Stimulated activated CD4-positive, alpha-beta T cell treated with anti-CD3 and anti-CD28 coated beads, Interleukin-15, amount 100 ng/mL, for 1 hour (primary cell): ENCODE measurements at regions not wholly inside any gene's neighbourhood (a gene's known extent, or its start where the extent isn't known, plus 50 kb on each side); places are given as distances from the start of the nearest gene placed in this dataset.
"Not testable (repeated sequence)": the region's sequence is repeated elsewhere in the genome, so short reads cannot be mapped to it uniquely, and the experiment has no call there.

Source experiments
- DNase-seq, 2 donors: peaks; one replicate each; pipeline ENCODE4 v3.0.0-alpha.2; 2020; ENCODE audit warnings: low read depth in 1 of 2, low spot score in 1 of 2

DNA sequence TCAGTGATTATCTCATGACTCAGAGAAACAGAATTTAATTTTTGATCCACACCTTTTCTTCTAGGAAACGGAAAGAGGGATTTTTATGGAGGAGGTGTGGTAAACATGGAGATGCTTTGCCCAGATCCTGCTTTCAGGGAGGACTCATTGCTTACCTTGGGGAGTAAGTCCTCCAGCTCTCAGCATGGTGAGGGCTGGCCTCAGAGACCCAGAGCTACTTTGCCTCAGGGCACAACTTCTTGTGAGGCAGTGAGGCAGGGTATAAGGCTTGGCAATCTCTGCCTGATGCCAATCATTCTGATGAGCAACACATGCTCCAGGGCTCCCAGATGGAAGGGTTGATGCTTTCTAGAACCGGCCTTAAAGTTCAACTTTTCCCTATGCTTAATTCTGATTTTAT, 189.9 kb upstream of the DCC start:
- no peak for DNase-seq

DNA sequence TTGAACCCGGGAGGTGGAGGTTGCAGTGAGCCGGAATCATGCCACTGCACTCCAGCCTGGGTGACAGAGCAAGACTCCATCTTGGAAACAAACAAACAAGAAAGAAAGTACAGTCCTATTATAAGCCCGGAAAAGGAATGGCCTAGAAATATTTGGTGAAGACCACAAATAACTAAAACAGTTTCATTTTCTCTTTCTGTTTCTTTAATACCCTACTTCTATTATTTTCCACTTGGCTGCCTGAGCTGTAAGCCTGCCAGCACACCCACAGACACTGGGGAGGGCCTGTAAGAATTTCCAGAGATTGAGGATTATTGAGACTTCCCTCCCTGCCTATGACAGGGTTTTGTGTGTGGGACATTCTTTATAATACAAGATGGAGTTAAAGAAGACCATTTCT, 188.0 kb upstream of the DCC start:
- no peak for DNase-seq

DNA sequence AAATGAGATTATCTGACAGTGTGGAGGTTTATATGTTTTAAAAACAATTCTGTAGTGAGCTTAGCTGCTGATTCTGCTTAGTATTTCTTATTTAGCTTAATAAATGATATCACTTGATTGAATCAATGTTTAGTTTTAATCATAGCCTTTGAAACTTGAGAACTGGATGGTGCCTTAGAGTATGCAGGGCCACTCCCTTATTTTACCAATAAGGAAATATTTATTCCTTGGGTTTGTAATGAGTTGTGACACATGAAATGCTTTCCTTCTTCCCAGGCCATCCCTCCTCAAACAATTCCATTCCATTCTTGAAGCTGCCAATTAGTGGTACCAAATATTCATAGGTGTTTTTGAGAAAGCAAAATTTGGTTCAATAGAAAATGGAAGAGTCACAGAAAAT, 183.8 kb upstream of the DCC start:
- no peak for DNase-seq

DNA sequence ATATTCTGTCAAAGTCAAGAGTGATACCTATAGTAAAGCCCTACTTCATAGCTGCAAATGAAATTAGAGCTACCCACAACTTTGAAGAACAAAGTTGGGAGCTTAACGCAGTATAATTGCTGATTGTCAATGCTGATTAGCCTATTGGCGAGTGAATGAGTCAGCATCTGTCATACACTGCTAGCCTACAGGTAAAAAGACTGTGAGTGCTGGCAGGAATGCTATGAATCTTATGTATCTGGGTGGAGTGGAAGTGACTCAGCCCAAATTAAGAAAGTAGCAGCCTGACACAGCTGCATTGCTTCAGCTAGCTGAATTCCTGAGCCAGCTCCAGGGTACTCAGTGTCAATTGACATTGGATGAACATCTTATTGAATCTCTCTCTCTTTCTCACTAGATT, 179.4 kb upstream of the DCC start:
- no peak for DNase-seq

DNA sequence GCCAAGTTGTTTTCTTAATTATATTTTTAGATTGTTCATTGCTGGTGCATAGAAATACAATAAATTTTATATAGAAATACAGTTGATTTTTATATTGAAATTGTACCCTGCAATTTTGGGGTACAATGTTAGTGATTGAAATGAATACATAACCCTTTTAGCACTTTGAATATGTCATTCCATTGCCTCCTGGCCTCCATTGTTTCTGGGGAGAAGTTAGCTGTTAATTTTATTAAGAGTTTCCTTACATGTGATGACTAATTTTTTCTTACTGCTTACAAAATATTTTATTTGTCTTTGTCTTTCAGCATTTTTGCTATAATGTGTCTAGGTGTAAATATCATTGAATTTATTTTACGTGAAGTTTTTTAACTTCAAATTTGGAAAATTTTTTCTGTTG, 176.5 kb upstream of the DCC start:
- DNase-seq = no peak

DNA sequence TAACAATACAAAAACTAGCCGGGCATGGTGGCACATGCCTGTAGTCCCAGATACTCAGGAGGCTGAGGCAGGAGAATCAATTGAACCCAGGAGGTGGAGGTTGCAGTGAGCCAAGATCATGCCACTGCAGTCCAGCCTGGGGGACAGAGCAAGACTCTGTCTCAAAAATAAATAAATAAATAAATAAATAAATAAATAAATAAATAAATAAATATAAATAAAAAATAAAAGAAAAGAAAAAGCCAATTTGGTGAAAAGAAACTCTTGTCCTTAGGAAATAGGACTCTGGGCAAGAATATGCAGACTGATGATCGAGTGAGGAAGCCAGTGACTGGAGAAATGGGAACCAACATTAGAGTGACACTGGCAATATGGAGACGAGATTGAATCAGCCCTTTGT, 171.9 kb upstream of the DCC start:
- DNase-seq = not testable (repeated sequence)

DNA sequence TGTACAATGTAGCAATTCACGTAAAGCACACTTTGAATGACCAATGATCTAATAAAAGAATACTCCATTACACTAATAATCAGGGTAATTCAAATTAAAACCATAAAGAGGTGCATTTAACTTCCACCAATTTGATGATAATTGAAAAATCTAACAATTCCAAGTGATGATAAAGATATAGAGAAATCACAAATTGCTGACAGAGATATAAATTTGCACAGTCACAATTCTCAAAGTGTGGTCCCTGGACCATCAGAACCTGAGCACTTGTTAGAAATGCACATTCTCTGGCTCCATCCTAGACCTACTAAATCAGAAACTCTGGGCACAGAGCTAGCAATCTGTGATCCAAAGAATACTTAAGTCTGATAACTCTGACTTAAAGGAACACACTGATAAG, 165.8 kb upstream of the DCC start:
- no peak for DNase-seq

DNA sequence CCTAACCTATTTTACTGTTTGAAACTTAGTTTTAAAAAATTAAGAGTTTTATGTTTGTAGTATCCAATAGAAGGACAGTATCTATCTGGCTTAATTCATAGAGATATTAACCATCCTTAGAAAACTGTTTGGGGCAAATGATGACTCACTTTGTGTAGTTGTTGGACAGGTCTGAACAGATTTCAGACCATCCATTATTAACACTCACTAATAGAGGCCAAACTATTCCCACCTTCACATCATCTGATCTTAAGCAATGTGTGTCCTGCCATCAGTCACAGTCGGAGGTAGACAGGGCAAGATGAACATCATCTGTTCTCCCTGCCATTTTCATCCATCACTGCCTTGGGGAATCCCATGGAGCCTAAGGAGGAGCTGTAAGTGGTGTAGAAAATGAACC, 164.6 kb upstream of the DCC start:
- DNase-seq = no peak

DNA sequence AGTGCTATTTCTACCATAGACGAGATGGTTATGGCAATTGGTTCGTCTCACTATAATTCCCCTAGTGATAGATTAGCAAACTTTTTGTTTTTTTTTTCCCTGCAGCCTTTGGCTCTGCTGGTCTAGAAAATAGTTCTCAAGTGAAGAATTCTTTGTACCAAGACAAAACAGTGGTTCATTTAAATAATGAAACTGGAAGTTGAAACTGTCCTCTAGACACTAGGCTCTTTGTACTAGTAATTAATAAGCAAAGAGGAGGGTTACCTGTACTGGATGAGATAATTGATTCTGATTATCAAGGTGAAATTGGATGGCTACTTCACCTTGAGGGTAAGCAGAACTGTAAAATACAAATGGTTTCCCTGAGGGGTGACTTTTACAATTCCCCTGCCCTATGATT, 156.9 kb upstream of the DCC start:
- no peak for DNase-seq

DNA sequence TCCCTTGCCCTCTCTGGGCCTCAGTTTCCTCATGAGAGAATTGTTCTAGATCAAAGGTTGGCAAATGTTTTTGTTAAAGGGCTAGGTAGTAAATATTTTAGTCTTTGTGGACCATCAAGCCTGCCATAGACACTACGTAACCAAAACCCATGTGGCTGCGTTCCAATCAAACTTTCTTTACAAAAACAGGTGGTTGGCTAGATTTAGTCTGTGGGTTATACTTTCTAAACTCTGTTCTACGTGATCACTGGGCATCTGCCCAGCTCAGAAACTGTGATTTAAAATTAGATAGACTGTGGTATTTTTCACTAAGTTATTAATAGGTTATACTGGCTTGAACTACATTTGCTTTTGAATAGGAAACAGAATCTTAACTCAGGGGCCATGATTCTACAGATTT, 149.8 kb upstream of the DCC start:
- DNase-seq = no peak

DNA sequence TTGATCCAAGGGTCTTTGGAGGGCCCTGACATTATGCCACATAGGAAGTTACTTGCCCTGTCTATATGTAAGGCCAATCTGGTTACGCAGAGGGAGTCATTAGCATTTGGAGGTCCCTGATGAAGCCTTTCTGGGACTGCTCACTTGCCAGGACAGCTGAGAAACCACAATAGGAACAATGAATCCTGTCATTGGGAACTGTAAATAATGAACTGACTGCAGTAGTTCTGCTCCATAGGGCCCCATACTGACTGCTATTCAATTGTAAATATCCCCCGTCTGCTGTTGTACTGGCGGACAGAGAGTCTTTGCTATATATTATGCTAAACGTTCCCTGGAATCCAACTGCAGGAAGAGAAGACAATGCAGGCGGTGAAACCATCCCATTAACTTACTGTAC, 149.4 kb upstream of the DCC start:
- DNase-seq = no peak

DNA sequence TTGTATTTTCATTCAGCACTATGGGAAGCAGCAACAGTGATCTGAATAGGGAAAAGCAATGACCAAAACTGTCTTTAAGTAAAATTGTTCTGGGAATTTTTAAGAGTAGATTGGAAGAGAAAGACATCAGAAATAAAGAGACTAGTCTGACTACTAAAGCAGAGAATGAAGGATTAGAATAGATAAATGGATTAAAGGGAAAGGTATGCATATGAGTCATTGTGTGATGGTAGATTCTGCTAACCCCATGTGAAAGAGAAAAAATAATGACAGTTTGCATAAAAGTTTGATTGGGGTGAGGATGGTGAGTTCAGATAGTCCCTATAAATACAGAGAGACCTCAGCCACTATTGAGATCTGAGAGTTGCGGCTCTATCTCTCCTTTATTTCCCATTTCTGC, 139.6 kb upstream of the DCC start:
- no peak for DNase-seq

DNA sequence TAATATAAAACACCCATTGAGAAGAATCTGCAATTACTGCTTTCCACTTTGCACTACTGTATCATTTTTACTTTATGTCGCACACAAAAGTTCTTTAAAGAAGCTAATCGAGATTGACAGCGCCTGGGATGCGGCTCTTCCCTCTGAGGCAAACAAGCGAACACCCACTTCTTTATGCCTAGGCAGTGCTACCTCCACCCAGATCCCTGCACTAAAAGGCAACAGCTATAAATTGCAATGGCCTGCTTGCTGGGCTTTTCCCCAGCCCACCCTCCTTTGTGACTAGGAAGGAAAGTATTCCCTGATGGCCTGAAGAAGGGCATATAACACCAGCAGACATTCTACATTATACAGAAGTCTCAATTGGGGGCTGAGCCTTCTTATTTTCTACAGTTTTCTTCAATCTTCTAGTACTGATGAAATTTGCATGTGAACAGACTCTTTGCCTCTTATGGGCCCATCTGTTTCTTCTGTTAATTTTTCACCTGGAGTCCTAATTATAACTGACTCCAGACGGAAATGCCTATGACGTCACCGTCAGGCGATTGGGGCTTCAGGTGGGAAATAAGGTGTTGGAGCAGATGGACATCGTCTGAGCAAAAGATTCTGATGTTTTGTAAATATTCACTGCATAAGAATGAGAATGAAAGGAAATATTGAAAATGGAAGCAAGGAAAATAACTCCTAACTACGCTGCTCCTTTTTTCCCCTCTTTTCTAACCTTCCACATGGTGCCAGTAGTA, 138.9 kb upstream of the DCC start:
- DNase-seq = no peak

DNA sequence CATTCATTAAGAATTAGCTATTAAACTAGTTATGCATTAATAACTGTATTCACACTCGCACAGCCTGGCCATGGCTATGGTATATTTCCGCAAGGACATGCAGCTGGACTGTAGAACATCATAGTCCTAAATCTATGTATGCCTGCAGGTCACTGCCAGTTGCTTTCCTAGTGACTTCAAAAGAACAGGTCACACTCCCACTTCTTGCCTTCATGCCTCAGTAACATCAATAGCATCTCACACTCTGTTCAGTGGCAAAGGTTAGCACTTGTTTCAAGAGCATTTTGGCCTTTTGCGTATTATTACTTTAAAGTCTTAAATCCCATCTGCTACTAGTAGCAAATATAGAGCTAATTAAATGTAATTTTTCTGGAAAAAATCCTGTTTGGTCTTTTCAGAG, 131.4 kb upstream of the DCC start:
- no peak for DNase-seq

DNA sequence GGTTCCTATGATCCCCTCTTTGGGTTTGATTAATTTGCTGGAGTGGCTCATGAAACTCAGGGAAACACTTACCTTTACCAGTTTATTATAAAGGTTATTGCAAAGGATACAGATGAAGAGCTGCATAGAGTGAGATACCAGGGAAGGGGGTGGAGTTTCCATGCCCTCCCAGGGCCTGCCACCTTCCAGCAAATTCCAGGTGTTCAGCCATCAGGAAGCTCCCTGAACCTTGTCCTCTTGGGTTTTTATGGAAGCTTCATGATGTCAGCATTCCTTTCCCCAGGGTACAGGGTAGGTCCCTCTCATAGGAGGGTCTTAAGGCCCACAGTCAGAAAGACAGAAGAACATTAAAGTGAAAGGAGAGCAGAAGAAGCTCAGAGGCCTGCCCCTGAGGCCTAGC, 123.9 kb upstream of the DCC start:
- DNase-seq = no peak

DNA sequence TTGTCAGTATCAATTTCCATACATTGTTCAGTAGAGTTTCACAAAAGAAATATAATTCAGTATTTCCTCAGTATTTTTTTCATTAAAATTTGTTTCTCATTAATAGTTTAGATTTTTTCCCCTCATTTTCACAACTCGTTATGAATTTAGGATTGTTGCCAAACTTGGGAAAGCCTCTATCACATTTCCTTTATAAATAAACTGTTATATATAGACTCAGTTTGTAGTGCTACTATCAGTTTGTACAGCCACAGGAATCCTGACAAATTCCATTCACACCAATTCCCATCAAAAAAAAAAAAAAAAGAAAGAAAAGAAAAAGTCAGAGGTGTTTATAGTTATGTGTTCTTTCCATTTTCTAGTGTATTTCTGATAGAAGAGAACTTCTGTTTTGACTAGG, 123.3 kb upstream of the DCC start:
- no peak for DNase-seq

DNA sequence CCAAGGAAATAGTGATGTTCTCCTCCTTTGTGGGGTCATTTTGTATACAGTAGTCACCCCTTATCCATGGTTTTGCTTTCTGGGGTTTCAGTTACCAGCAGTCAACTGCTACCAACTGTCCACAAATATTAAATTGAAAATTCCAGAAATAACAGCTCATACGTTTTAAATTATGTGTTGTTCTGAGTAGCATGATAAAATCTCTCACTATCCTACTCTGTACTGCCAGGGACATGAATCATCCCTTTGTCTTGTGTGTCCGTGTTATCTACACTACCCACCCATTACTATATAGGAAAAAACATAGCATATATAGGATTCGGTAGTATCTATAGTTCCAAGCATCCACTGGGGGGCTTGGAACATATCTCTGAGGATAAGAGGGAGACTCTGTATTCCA, 120.9 kb upstream of the DCC start:
- no peak for DNase-seq

DNA sequence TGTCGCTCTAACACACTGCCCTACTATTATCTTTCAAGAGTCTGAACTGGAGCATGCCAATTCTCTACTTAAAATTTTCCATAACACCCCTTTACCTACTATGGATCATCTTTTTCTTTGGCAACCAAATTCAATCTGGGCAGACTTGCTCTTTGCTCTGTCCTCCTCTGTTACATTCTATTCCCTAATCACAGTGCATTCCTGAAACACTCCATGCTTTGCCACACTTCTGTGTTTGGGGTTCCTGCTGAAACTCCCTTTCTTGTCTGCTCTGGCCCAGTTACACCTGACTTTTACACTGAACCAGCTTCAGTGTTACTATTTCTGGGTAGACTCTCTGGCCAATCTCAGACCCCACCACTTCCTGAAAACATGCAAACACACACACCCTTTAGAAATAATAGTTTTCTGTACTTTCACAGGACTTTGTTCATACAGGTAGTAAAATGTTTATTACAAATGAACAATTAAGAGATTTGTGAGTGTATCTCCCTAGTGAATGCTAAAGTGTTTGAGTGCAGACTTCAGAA, 119.9 kb upstream of the DCC start:
- no peak for DNase-seq

DNA sequence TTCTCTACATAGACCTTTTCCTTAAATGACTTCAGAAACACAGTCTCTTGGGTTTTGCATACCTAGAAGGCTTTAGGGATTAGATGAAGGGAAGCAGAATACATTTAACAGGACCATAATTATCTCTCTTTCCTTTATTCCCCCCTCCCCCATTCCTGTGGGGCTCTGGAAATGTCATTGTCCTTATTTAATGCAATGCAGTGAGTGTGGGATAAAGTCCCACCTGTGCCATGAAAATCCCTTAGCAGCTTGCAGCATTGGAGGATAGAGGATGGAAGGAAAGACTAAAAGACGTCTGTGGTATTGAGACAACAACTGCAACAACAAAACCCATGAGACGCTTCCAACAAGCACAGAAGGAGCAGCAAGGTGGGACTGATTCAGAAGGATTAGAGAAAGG, 117.8 kb upstream of the DCC start:
- no peak for DNase-seq

DNA sequence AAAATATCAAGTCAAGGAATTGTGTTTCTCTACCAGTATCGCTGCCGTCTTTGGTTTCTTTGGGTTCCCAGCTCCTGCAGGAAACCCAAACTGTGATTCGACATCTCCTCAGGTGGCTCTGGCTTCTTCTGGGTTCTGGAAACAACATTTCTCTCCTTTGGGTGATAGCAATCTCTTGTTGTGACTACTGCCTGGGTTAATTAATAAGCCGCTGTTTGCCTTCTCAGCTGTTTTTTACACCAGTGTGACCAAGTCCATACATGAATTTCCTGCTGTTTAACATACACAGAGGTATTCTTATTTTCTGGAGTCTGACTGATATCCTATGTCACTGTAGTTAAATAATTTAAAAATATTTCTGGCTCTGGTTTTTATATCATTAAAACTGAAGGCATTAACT, 112.5 kb upstream of the DCC start:
- DNase-seq = no peak

DNA sequence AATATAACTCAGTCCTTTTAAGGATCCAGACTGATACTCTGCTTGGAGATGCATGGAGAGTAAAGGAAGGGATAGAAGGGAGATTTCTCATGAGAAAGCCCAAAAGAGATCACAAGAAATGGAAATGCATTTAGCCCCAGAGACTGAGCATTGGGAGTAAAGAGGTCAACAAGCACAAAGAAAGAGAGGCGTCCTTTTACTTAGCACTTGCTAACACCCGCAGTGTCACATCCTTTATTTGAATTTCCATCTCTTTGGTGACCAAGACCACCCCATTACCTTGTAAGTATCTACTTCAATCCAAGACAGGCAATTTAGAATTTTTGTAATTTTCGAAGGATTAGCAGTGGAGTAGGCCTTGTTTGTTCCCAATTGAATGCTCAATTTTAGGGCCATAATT, 111.8 kb upstream of the DCC start:
- DNase-seq = no peak

DNA sequence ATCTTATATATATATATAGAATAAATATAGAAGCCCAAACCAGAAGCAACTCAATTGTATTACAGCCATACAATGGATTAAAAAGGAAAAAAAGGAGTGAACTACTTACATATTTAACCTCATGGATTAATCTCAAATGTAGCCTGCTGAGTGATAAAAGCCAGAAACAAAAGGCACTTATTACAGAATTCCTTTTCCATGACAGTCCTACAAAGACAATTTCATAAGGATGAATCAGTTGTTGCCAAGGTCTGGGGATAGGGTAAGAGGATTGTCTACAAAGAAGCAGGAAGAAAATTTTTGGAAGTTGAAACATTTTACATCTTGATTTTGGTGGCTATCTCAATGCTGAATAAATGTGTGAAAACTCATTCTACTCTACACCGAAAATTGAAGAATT, 103.9 kb upstream of the DCC start:
- DNase-seq = no peak

DNA sequence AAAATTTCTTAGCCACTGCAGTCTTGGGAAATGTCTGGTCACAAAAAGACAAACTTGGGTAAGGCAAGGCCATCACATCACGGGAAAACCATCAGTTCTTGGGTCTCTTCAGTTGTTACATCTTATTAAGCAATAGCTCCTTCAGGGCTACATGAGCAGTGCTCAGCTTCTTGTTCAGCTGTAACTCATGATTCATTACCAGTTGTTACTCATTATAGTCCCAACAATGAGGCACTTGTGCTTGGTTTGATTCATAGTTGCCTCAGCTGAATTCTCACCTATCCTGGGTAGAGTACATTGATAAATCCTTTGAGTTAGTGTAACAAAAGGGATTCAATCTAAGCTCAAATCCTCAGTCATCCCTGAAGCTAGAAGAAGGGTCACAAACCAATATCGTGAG, 102.4 kb upstream of the DCC start:
- DNase-seq = no peak

DNA sequence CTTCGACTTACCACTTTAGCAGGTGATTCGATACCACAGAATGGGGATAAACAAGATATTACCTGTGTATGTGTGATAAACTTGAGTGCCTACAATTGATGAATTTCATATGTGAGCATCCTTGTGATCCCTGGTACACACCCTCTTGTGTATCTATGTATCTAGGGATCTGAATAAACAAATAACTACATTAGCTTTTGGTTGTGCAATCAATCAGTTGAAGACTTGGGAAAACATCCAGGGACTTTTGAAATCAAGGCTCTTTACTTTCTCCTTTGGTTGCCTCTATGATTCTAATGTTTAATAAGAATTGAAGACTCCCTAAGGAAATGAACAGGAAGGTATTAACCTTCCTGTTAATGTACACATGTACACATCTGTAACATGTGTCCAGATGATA, 97.3 kb upstream of the DCC start:
- no peak for DNase-seq
